Stimulated activated CD4-positive, alpha-beta T cell treated with anti-CD3 and anti-CD28 coated beads, Interleukin-4, amount 100 ng/mL, for 1 hour (primary cell): ENCODE measurements at regions not wholly inside any gene's neighbourhood (a gene's known extent, or its start where the extent isn't known, plus 50 kb on each side); places are given as distances from the start of the nearest gene placed in this dataset.

ENCODE experiments used
- DNase-seq: peaks from one replicate; pipeline ENCODE4 v3.0.0-alpha.2; 2020

- no peak for DNase-seq
Observed at GRCh38 chr11:27187848-27188621, 147.4 kb downstream of the BBOX1 start.

- DNase-seq: no peak
Observed at GRCh38 chr11:27187075-27187847, 146.6 kb downstream of the BBOX1 start.

- DNase-seq: no peak
Observed at GRCh38 chr11:27186580-27186979, 146.0 kb downstream of the BBOX1 start.

- no peak for DNase-seq
Observed at GRCh38 chr11:27184458-27185312, 144.1 kb downstream of the BBOX1 start.

- DNase-seq: peak; percentile 13
Observed at GRCh38 chr11:27183672-27184457, 143.2 kb downstream of the BBOX1 start.

GRCh38 chr11:27179334-27179733, 138.7 kb downstream of the BBOX1 start:
- no peak for DNase-seq

- DNase-seq: no peak
Observed at GRCh38 chr11:27178859-27179258, 138.2 kb downstream of the BBOX1 start.
